Keratinocyte (primary cell): ENCODE measurements at regions not wholly inside any gene's neighbourhood (a gene's known extent, or its start where the extent isn't known, plus 50 kb on each side); places are given as distances from the start of the nearest gene placed in this dataset.

Experiments
- EZH2 ChIP-seq: IDR thresholded peaks from one replicate; pipeline ENCODE4 v1.6.1; 2012; ENCODE audit warnings: inconsistent platforms, mild to moderate bottlenecking, low read length, moderate library complexity
- TF ChIP-seq, protein P1 (sequence below), 3 experiments: IDR thresholded peaks in 1 of 3; conservative IDR thresholded peaks in 1 of 3; optimal IDR thresholded peaks in 1 of 3; 2 replicates in 2 of 3; 3 replicates in 1 of 3; pipeline versions ENCODE3 to v1.5.1; 2011; ENCODE audit warnings: low read length in 3 of 3, mild to moderate bottlenecking in 3 of 3, moderate library complexity in 2 of 3, control low read depth in 1 of 3, inconsistent platforms in 1 of 3; ENCODE audit not compliant: insufficient read depth in 2 of 3; ENCODE audit errors: extremely low read depth in 1 of 3

- TF ChIP-seq, protein P1, sequence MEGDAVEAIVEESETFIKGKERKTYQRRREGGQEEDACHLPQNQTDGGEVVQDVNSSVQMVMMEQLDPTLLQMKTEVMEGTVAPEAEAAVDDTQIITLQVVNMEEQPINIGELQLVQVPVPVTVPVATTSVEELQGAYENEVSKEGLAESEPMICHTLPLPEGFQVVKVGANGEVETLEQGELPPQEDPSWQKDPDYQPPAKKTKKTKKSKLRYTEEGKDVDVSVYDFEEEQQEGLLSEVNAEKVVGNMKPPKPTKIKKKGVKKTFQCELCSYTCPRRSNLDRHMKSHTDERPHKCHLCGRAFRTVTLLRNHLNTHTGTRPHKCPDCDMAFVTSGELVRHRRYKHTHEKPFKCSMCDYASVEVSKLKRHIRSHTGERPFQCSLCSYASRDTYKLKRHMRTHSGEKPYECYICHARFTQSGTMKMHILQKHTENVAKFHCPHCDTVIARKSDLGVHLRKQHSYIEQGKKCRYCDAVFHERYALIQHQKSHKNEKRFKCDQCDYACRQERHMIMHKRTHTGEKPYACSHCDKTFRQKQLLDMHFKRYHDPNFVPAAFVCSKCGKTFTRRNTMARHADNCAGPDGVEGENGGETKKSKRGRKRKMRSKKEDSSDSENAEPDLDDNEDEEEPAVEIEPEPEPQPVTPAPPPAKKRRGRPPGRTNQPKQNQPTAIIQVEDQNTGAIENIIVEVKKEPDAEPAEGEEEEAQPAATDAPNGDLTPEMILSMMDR (optimal IDR thresholded peaks at IDR 0.05 in 1 of 3, IDR thresholded peaks at IDR 0.05 in 1 of 3, conservative IDR thresholded peaks at IDR 0.05 in 1 of 3; ENCODE audit: extremely low read depth in 1 of 3, insufficient read depth in 2 of 3, low read length in 3 of 3): no peak
- no peak for TF ChIP-seq EZH2
Measured at GRCh38 chr4:126470862-126471261, 1156.1 kb downstream of the FAT4 start.
